ENCODE measurements at regions not wholly inside any gene's neighbourhood (a gene's known extent, or its start where the extent isn't known, plus 50 kb on each side); places are given as distances from the start of the nearest gene placed in this dataset.

DNA sequence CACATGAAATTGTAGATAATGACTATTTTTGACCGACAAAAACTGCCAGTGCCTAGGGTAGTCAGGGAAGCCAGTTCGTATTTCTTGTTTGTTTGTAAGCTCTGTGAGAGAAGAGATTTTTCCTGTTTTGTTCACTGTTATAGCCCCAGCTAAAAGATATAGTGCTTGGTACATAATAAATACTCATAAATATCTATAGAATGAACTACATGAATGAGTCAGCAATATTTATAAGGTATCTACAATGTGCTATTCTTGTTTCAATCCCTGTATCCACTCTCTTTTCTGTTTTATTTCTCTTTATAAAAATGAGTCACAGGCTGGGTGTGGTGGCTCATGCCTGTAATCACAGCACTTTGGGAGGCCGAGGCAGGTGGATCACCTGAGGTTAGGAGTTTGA lies 275.6 kb upstream of the FANCL start:
- no peak for DNase-seq
- no peaks in the 10 kb centered on the region for H3F3A ChIP-seq (ENCODE audit: insufficient read depth, low read length)
- no peaks in the 10 kb centered on the region for H3K79me2 ChIP-seq (ENCODE audit: low read length)
- H3K36me3 ChIP-seq (replicated peaks; ENCODE audit: insufficient read depth, low read length): no peaks in the 10 kb centered on the region
- H3K27ac ChIP-seq (ENCODE audit: low read length): no peak overlapping the region
- H3K9me3 ChIP-seq (replicated peaks; ENCODE audit: insufficient read depth, low read length): no peaks in the 10 kb centered on the region
- H3K27me3 ChIP-seq (replicated peaks; ENCODE audit: insufficient read depth, low read length): no peaks in the 10 kb centered on the region
- no peak overlapping the region for H2AFZ ChIP-seq (ENCODE audit: low read length)
- no peaks in the 10 kb centered on the region for H4K20me1 ChIP-seq (ENCODE audit: insufficient read depth, low read length)
- H3K4me2 ChIP-seq (ENCODE audit: low read depth, low read length): no peak overlapping the region
- H3K9ac ChIP-seq (ENCODE audit: low read length): no peak overlapping the region
- peaks cover 9% of the 10 kb centered on the region; the same call in 1 of the 2 replicates for H3K4me1 ChIP-seq (ENCODE audit: low read length)
- H3K4me3 ChIP-seq (ENCODE audit: low read length): no peak overlapping the region
- no peaks in the 10 kb centered on the region for H3K9me2 ChIP-seq (replicated peaks; ENCODE audit: insufficient read depth, low read length)
- no peak for TF ChIP-seq EZH2 (optimal IDR thresholded peaks at IDR 0.05; ENCODE audit: low read depth, low read length)
- TF ChIP-seq, protein P1, sequence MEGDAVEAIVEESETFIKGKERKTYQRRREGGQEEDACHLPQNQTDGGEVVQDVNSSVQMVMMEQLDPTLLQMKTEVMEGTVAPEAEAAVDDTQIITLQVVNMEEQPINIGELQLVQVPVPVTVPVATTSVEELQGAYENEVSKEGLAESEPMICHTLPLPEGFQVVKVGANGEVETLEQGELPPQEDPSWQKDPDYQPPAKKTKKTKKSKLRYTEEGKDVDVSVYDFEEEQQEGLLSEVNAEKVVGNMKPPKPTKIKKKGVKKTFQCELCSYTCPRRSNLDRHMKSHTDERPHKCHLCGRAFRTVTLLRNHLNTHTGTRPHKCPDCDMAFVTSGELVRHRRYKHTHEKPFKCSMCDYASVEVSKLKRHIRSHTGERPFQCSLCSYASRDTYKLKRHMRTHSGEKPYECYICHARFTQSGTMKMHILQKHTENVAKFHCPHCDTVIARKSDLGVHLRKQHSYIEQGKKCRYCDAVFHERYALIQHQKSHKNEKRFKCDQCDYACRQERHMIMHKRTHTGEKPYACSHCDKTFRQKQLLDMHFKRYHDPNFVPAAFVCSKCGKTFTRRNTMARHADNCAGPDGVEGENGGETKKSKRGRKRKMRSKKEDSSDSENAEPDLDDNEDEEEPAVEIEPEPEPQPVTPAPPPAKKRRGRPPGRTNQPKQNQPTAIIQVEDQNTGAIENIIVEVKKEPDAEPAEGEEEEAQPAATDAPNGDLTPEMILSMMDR (IDR thresholded peaks at IDR 0.05; ENCODE audit: low read length): no peak
- TF ChIP-seq EZH2phosphoT487 (IDR thresholded peaks at IDR 0.05; ENCODE audit: low read length): no peak

DNA sequence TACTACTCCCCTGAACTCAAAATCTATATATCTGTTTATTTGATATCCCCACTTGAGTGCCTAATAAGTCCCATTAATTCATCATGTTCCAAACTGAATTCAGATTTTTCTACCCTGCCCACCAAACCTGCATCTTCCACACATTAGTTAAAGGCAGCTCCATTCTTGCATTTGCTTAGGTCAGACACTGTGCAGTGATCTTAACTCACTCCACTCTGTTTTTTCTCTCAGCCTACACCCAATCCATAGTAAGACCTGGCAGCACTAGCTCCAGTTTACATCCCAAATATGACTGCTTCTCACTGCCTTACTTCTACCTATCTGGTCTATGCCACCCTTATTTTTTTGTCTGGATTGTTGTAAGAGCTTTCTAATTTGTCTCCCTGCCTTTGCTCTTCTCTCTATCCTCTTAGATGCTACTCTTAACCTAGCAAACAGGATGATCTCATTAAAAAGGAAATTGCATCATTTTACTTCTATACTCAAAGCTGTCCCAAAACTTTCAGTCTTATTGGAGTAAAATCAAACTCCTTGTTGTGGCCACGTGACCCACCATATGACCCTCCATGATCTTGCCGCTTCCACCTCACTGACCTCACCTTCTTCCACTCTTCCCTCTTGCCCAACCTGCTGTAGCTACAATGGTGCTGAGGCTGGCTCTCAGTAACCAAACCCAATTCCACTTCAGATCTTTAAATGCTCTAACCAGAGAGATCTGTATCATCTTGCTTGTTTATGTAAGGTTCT lies 274.9 kb upstream of the FANCL start:
- Histone ChIP-seq H3F3A (ENCODE audit: insufficient read depth, low read length) (no peaks in the 10 kb centered on the region), H3K9ac (ENCODE audit: low read length) (no peak overlapping the region), H3K27ac (ENCODE audit: low read length) (no peak overlapping the region), H3K79me2 (ENCODE audit: low read length) (no peaks in the 10 kb centered on the region), H3K9me2 (replicated peaks; ENCODE audit: insufficient read depth, low read length) (no peaks in the 10 kb centered on the region), H3K9me3 (replicated peaks; ENCODE audit: insufficient read depth, low read length) (no peaks in the 10 kb centered on the region), H3K36me3 (replicated peaks; ENCODE audit: insufficient read depth, low read length) (no peaks in the 10 kb centered on the region), H3K27me3 (replicated peaks; ENCODE audit: insufficient read depth, low read length) (no peaks in the 10 kb centered on the region), H3K4me2 (ENCODE audit: low read depth, low read length) (no peak overlapping the region), H2AFZ (ENCODE audit: low read length) (no peak overlapping the region), H3K4me3 (ENCODE audit: low read length) (no peak overlapping the region), H3K4me1 (ENCODE audit: low read length) (peaks cover 9% of the 10 kb centered on the region; the same call in 1 of the 2 replicates), H4K20me1 (ENCODE audit: insufficient read depth, low read length) (no peaks in the 10 kb centered on the region)
- TF ChIP-seq EZH2phosphoT487 (IDR thresholded peaks at IDR 0.05; ENCODE audit: low read length) (no peak), EZH2 (optimal IDR thresholded peaks at IDR 0.05; ENCODE audit: low read depth, low read length) (no peak)
- TF ChIP-seq, protein P1 (IDR thresholded peaks at IDR 0.05; ENCODE audit: low read length): no peak
- no peak for DNase-seq

DNA sequence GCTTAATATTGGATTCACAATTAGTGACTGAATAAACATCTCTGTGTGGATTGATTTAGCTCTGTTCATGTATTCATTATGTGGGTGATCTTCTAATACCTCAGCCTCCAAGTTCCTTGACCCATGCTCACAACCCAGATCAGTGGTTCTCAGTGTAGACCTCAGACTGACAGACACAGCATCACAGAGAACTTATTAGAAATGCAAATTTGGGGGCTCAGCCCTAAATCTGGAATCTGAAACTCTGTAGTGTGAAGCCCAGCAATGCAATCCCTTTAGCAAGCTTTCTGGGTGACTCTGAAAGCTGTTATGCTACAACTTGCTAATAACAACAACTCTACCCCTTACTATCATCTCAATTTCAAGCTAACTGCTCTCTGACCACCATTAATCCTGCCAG lies 273.1 kb upstream of the FANCL start:
- Histone ChIP-seq H3K27me3 (replicated peaks; ENCODE audit: insufficient read depth, low read length) (no peaks in the 10 kb centered on the region), H3K4me3 (ENCODE audit: low read length) (no peak overlapping the region), H3K27ac (ENCODE audit: low read length) (no peak overlapping the region), H3K9me3 (replicated peaks; ENCODE audit: insufficient read depth, low read length) (no peaks in the 10 kb centered on the region), H3K4me1 (ENCODE audit: low read length) (peaks cover 9% of the 10 kb centered on the region; the same call in 1 of the 2 replicates), H4K20me1 (ENCODE audit: insufficient read depth, low read length) (no peaks in the 10 kb centered on the region), H3K36me3 (replicated peaks; ENCODE audit: insufficient read depth, low read length) (no peaks in the 10 kb centered on the region), H3F3A (ENCODE audit: insufficient read depth, low read length) (no peaks in the 10 kb centered on the region), H2AFZ (ENCODE audit: low read length) (no peak overlapping the region), H3K9ac (ENCODE audit: low read length) (no peak overlapping the region), H3K9me2 (replicated peaks; ENCODE audit: insufficient read depth, low read length) (no peaks in the 10 kb centered on the region), H3K4me2 (ENCODE audit: low read depth, low read length) (no peak overlapping the region), H3K79me2 (ENCODE audit: low read length) (no peaks in the 10 kb centered on the region)
- TF ChIP-seq EZH2phosphoT487 (IDR thresholded peaks at IDR 0.05; ENCODE audit: low read length) (no peak), EZH2 (optimal IDR thresholded peaks at IDR 0.05; ENCODE audit: low read depth, low read length) (no peak)
- TF ChIP-seq, protein P1 (IDR thresholded peaks at IDR 0.05; ENCODE audit: low read length): no peak
- DNase-seq: peak; percentile 24

All from MM.1S (cell line).